Astrocyte (in vitro differentiated cells and primary cell): ENCODE measurements at regions not wholly inside any gene's neighbourhood (a gene's known extent, or its start where the extent isn't known, plus 50 kb on each side); places are given as distances from the start of the nearest gene placed in this dataset.

Source experiments
- DNase-seq: peaks from one replicate; pipeline ENCODE4 v3.0.0-alpha.2; 2010; ENCODE audit warnings: low read depth
- FAIRE-seq: peaks from 2 replicates; lab custom pipeline; 2011; peaks lifted over from hg19 to GRCh38; lab: Jason Lieb, UNC
- H2AFZ ChIP-seq: 2 replicates; pipeline ENCODE4 v1.6.0; 2012; ENCODE audit warnings: low read depth, low read length, inconsistent platforms
- H3K27ac ChIP-seq: 2 replicates; pipeline ENCODE4 v1.5.1; 2011; ENCODE audit warnings: low read depth, low read length, inconsistent platforms
- H3K27me3 ChIP-seq: 2 replicates; pipeline ENCODE4 v1.6.0; 2011; ENCODE audit warnings: low read length, inconsistent platforms; ENCODE audit not compliant: insufficient read depth
- H3K36me3 ChIP-seq: 2 replicates; pipeline ENCODE4 v1.5.1; 2011; ENCODE audit warnings: low read length, inconsistent platforms; ENCODE audit not compliant: insufficient read depth
- H3K4me1 ChIP-seq: 2 replicates; pipeline ENCODE4 v1.5.1; 2011; ENCODE audit warnings: low read length, inconsistent platforms; ENCODE audit not compliant: insufficient read depth
- H3K4me2 ChIP-seq: 2 replicates; pipeline ENCODE4 v1.6.0; 2012; ENCODE audit warnings: low read length, inconsistent platforms
- H3K4me3 ChIP-seq: 2 replicates; pipeline ENCODE4 v1.5.1; 2011; ENCODE audit warnings: low read depth, mild to moderate bottlenecking, low read length, inconsistent platforms; ENCODE audit not compliant: insufficient read depth
- H3K79me2 ChIP-seq: 2 replicates; pipeline ENCODE4 v1.6.0; 2012; ENCODE audit warnings: mild to moderate bottlenecking, low read length, inconsistent platforms; ENCODE audit not compliant: insufficient read depth
- H3K9ac ChIP-seq: 2 replicates; pipeline ENCODE4 v1.6.0; 2012; ENCODE audit warnings: mild to moderate bottlenecking, low read length, inconsistent platforms
- H3K9me3 ChIP-seq: 2 replicates; pipeline ENCODE4 v1.5.1; 2012; ENCODE audit warnings: low read depth, mild to moderate bottlenecking, low read length, inconsistent platforms; ENCODE audit not compliant: insufficient read depth
- H4K20me1 ChIP-seq: 2 replicates; pipeline ENCODE4 v1.6.0; 2012; ENCODE audit warnings: low read length, inconsistent platforms; ENCODE audit not compliant: insufficient read depth
- H3K27ac Mint-ChIP-seq: one replicate; pipeline ENCODE4 v1.8.0; 2021; ENCODE audit warnings: mild to moderate bottlenecking, mixed read lengths; ENCODE audit not compliant: unreplicated experiment
- H3K27me3 Mint-ChIP-seq: one replicate; pipeline ENCODE4 v1.8.0; 2021; ENCODE audit warnings: low read depth, mixed read lengths; ENCODE audit not compliant: unreplicated experiment
- H3K36me3 Mint-ChIP-seq: one replicate; pipeline ENCODE4 v1.8.0; 2021; ENCODE audit warnings: low read depth, mixed read lengths; ENCODE audit not compliant: unreplicated experiment
- H3K4me1 Mint-ChIP-seq: one replicate; pipeline ENCODE4 v1.8.0; 2021; ENCODE audit warnings: low read depth, mixed read lengths; ENCODE audit not compliant: unreplicated experiment
- H3K4me3 Mint-ChIP-seq: one replicate; pipeline ENCODE4 v1.8.0; 2021; ENCODE audit warnings: mild to moderate bottlenecking, moderate library complexity, mixed read lengths; ENCODE audit not compliant: unreplicated experiment
- H3K9me3 Mint-ChIP-seq: one replicate; pipeline ENCODE4 v1.8.0; 2021; ENCODE audit warnings: mild to moderate bottlenecking, mixed read lengths; ENCODE audit not compliant: unreplicated experiment
- CTCF ChIP-seq: IDR thresholded peaks from 2 replicates; pipeline ENCODE4 v1.5.1; 2011; ENCODE audit warnings: low read depth, mild to moderate bottlenecking, inconsistent platforms, low read length, moderate library complexity; ENCODE audit not compliant: insufficient read depth
- EZH2 ChIP-seq: IDR thresholded peaks from 2 replicates; pipeline ENCODE4 v1.6.1; 2012; ENCODE audit warnings: mild to moderate bottlenecking, low read length, inconsistent platforms; ENCODE audit not compliant: insufficient read depth

- H3K36me3 ChIP-seq, result no peaks in the 10 kb centered on the region
- Mint-ChIP-seq H3K4me3 (no peak overlapping the region), H3K27me3 (peaks cover 17% of the 10 kb centered on the region), H3K9me3 (no peaks in the 10 kb centered on the region), H3K36me3 (no peaks in the 10 kb centered on the region), H3K4me1 (no peaks in the 10 kb centered on the region), H3K27ac (no peak overlapping the region)
- no peaks in the 10 kb centered on the region for H3K9me3 ChIP-seq
- H3K4me1 ChIP-seq, result no peaks in the 10 kb centered on the region
- H3K27ac ChIP-seq, result no peak overlapping the region
- no peak for TF ChIP-seq CTCF
- TF ChIP-seq EZH2, result no peak
- no peak overlapping the region for H3K4me3 ChIP-seq
- H2AFZ ChIP-seq, result no peak overlapping the region
- H3K9ac ChIP-seq, result no peak overlapping the region
- no peaks in the 10 kb centered on the region for H3K27me3 ChIP-seq
- FAIRE-seq (no peak), DNase-seq (no peak)
- no peaks in the 10 kb centered on the region for H4K20me1 ChIP-seq
- H3K4me2 ChIP-seq, result no peak overlapping the region
- H3K79me2 ChIP-seq, result no peaks in the 10 kb centered on the region
Observed at GRCh38 chr15:29468899-29469298, 199.3 kb upstream of the NSMCE3 start.

GRCh38 chr15:29467091-29467490, 197.5 kb upstream of the NSMCE3 start:
- TF ChIP-seq EZH2 (no peak), CTCF (no peak)
- Histone ChIP-seq H4K20me1 (no peaks in the 10 kb centered on the region), H3K9me3 (no peaks in the 10 kb centered on the region), H3K27ac (no peak overlapping the region), H3K27me3 (no peaks in the 10 kb centered on the region), H3K4me1 (no peaks in the 10 kb centered on the region), H3K79me2 (no peaks in the 10 kb centered on the region), H3K4me2 (no peak overlapping the region), H3K9ac (no peak overlapping the region), H3K4me3 (no peak overlapping the region), H3K36me3 (no peaks in the 10 kb centered on the region), H2AFZ (no peak overlapping the region)
- Mint-ChIP-seq H3K27ac (no peak overlapping the region), H3K4me3 (no peak overlapping the region), H3K36me3 (no peaks in the 10 kb centered on the region), H3K27me3 (peaks cover 17% of the 10 kb centered on the region), H3K4me1 (no peaks in the 10 kb centered on the region), H3K9me3 (no peaks in the 10 kb centered on the region)
- DNase-seq (no peak), FAIRE-seq (no peak)

GRCh38 chr15:29466292-29466691, 196.7 kb upstream of the NSMCE3 start:
- Mint-ChIP-seq H3K36me3 (no peaks in the 10 kb centered on the region), H3K9me3 (no peaks in the 10 kb centered on the region), H3K4me3 (no peak overlapping the region), H3K27ac (no peak overlapping the region), H3K27me3 (peaks cover 16% of the 10 kb centered on the region), H3K4me1 (no peaks in the 10 kb centered on the region)
- FAIRE-seq (no peak), DNase-seq (no peak)
- Histone ChIP-seq H3K79me2 (no peaks in the 10 kb centered on the region), H3K4me1 (no peaks in the 10 kb centered on the region), H4K20me1 (no peaks in the 10 kb centered on the region), H3K9me3 (no peaks in the 10 kb centered on the region), H3K36me3 (no peaks in the 10 kb centered on the region), H2AFZ (no peak overlapping the region), H3K9ac (no peak overlapping the region), H3K27ac (no peak overlapping the region), H3K4me2 (no peak overlapping the region), H3K4me3 (no peak overlapping the region), H3K27me3 (no peaks in the 10 kb centered on the region)
- TF ChIP-seq CTCF (no peak), EZH2 (no peak)
